ENCODE measurements at regions not wholly inside any gene's neighbourhood (a gene's known extent, or its start where the extent isn't known, plus 50 kb on each side); places are given as distances from the start of the nearest gene placed in this dataset.

GRCh38 chr5:20231040-20231439, 243.0 kb upstream of the CDH18 start:
- no peak; the same call in 1 of the 2 replicates for TF ChIP-seq CTCF (IDR thresholded peaks at IDR 0.05)

- TF ChIP-seq CTCF (IDR thresholded peaks at IDR 0.05), result no peak
Measured at GRCh38 chr5:20230010-20230409, 242.0 kb upstream of the CDH18 start.

GRCh38 chr5:20229303-20230005, 241.5 kb upstream of the CDH18 start:
- TF ChIP-seq CTCF (IDR thresholded peaks at IDR 0.05), result no peak

GRCh38 chr5:20224966-20225365, 237.0 kb upstream of the CDH18 start:
- TF ChIP-seq CTCF (IDR thresholded peaks at IDR 0.05), result no peak

- TF ChIP-seq CTCF (IDR thresholded peaks at IDR 0.05), result no peak
Measured at GRCh38 chr5:20224046-20224445, 236.0 kb upstream of the CDH18 start.

GRCh38 chr5:20223451-20223850, 235.5 kb upstream of the CDH18 start:
- no peak for TF ChIP-seq CTCF (IDR thresholded peaks at IDR 0.05)

- no peak for TF ChIP-seq CTCF (IDR thresholded peaks at IDR 0.05)
Measured at GRCh38 chr5:20215257-20215656, 227.3 kb upstream of the CDH18 start.

GRCh38 chr5:20213803-20214202, 225.8 kb upstream of the CDH18 start:
- no peak for TF ChIP-seq CTCF (IDR thresholded peaks at IDR 0.05)

Data from LNCAP (cell line).